KMS-11 (cell line): ENCODE measurements at regions not wholly inside any gene's neighbourhood (a gene's known extent, or its start where the extent isn't known, plus 50 kb on each side); places are given as distances from the start of the nearest gene placed in this dataset.

ENCODE experiments used
- H2AFZ ChIP-seq: fragments of 200-600 bp; sonication (generic); 2 replicates; pipeline ENCODE4 v1.6.1; 2016; ENCODE audit warnings: antibody characterized with exemption, mixed run types, low read depth
- H3K27ac ChIP-seq: fragments of 200-600 bp; sonication (generic); 2 replicates; pipeline ENCODE4 v1.6.1; 2016; ENCODE audit warnings: mild to moderate bottlenecking, mixed run types
- H3K27me3 ChIP-seq: fragments of 200-600 bp; sonication (generic); 2 replicates; pipeline ENCODE4 v1.6.1; 2017; ENCODE audit warnings: mild to moderate bottlenecking, low read depth, mixed run types, moderate library complexity; ENCODE audit not compliant: insufficient read depth
- H3K36me3 ChIP-seq: fragments of 200-600 bp; sonication (generic); 2 replicates; pipeline ENCODE4 v1.6.1; 2017; ENCODE audit warnings: mild to moderate bottlenecking, mixed run types; ENCODE audit not compliant: insufficient read depth
- H3K4me1 ChIP-seq: fragments of 200-600 bp; sonication (generic); 2 replicates; pipeline ENCODE4 v1.6.1; 2016; ENCODE audit warnings: mild to moderate bottlenecking, low read depth, mixed run types; ENCODE audit not compliant: poor library complexity, severe bottlenecking
- H3K4me2 ChIP-seq: fragments of 200-600 bp; sonication (generic); 2 replicates; pipeline ENCODE4 v1.7.0; 2016; ENCODE audit warnings: mild to moderate bottlenecking, mixed run types
- H3K4me3 ChIP-seq: fragments of 200-600 bp; sonication (generic); IDR thresholded peaks from 2 replicates; pipeline ENCODE4 v1.6.1; 2017; ENCODE audit warnings: low read depth, low read length, mixed read lengths; ENCODE audit not compliant: insufficient read depth
- H3K79me2 ChIP-seq: fragments of 200-600 bp; sonication (generic); 2 replicates; pipeline ENCODE4 v1.6.1; 2016; ENCODE audit warnings: low read depth, mixed run types; ENCODE audit not compliant: insufficient read depth
- H3K9ac ChIP-seq: fragments of 200-600 bp; sonication (generic); 2 replicates; pipeline ENCODE4 v1.6.1; 2016; ENCODE audit warnings: mild to moderate bottlenecking, mixed run types
- H4K20me1 ChIP-seq: fragments of 200-600 bp; sonication (generic); 2 replicates; pipeline ENCODE4 v1.6.1; 2016; ENCODE audit warnings: mild to moderate bottlenecking, mixed run types; ENCODE audit not compliant: insufficient read depth
- CTCF ChIP-seq: fragments of 200-600 bp; sonication (generic); conservative IDR thresholded peaks from 2 replicates; pipeline ENCODE4 v1.6.1; 2017; ENCODE audit warnings: low read depth, mild to moderate bottlenecking, antibody characterized with exemption, low read length, moderate library complexity, mixed read lengths

DNA sequence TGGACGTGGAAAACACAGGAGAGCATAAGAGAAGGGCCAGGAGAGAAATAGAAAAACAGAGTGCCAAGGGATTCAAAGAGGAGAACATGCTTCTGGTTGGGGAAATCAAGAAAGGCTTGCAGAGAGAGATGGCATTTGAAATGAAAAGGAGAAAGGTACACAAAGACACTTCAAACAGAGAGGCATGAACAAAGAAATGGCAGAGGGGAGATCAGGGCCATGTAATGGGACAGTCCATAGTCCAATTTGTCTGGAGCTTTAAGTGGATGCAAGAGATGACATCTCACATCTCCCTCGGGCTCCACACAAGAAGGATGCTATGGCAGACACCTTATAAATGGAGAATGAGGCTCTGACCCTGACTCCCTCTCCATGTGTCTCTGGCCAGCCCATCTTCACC, 331.1 kb downstream of the MLLT3 start:
- no peaks in the 10 kb centered on the region for H4K20me1 ChIP-seq
- H3K27ac ChIP-seq: no peak overlapping the region
- H3K36me3 ChIP-seq: no peaks in the 10 kb centered on the region
- no peak overlapping the region for H3K4me3 ChIP-seq
- H3K27me3 ChIP-seq: no peaks in the 10 kb centered on the region
- no peaks in the 10 kb centered on the region for H3K79me2 ChIP-seq
- no peaks in the 10 kb centered on the region for H3K4me1 ChIP-seq
- no peak overlapping the region for H3K9ac ChIP-seq
- H2AFZ ChIP-seq: no peak overlapping the region
- H3K4me2 ChIP-seq: no peak overlapping the region
- TF ChIP-seq CTCF: no peak

DNA sequence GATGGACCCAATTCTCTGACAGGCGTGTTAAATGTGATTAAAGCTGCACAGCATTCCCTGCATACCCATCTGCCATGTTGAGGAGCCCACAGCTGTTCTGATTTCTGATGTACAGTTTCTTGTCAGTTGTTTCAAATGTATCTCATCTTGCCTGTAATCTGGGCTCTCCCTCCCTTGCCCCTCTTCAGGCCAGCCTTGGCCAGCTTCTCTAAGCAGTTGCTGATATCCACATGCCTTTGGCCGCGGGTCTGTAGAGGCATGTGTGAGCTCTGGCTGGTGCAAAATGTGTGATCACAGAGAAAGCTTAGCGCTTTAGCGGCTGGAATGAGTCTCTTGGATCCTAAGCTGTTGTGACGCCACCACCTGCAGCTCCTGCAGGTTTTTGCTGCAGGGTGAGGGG, 332.0 kb downstream of the MLLT3 start:
- no peaks in the 10 kb centered on the region for H3K79me2 ChIP-seq
- H3K27me3 ChIP-seq: no peaks in the 10 kb centered on the region
- H3K4me3 ChIP-seq: no peak overlapping the region
- H4K20me1 ChIP-seq: no peaks in the 10 kb centered on the region
- no peak for TF ChIP-seq CTCF
- no peak overlapping the region for H3K9ac ChIP-seq
- H3K4me1 ChIP-seq: no peaks in the 10 kb centered on the region
- no peak overlapping the region for H3K4me2 ChIP-seq
- H3K36me3 ChIP-seq: no peaks in the 10 kb centered on the region
- no peak overlapping the region for H3K27ac ChIP-seq
- H2AFZ ChIP-seq: no peak overlapping the region

DNA sequence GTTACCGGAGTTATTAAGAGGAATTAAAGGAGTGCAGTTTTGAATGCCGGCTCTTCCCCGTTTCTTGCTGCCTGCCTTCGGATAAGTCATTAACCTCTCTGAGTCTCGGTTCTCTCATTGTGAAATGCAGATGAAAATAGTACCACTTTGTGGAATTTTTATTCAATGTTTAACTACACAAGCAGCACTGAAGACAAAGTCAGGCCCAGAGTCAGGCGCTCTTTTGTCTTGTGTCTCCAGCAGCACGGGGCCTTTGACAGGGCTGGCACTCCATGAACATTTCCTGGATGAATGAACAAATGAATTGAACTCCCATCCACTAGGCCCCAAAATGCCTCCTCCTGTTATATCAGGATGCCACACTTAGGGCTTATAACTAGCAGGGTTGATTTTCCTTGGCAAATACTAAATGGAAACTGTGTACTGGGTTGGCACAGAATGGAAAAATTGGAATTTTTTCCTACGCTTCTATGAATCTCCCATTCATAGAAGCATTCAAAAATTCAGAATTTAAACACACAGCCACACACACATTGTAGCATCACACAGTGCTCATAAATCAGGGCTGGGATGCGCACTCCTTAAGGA, 332.8 kb downstream of the MLLT3 start:
- H4K20me1 ChIP-seq: no peaks in the 10 kb centered on the region
- H3K9ac ChIP-seq: no peak overlapping the region
- TF ChIP-seq CTCF: no peak
- no peaks in the 10 kb centered on the region for H3K79me2 ChIP-seq
- H3K4me1 ChIP-seq: no peaks in the 10 kb centered on the region
- no peak overlapping the region for H3K4me3 ChIP-seq
- H3K4me2 ChIP-seq: no peak overlapping the region
- no peak overlapping the region for H2AFZ ChIP-seq
- no peaks in the 10 kb centered on the region for H3K27me3 ChIP-seq
- H3K36me3 ChIP-seq: no peaks in the 10 kb centered on the region
- H3K27ac ChIP-seq: no peak overlapping the region

- Histone ChIP-seq H3K79me2 (no peaks in the 10 kb centered on the region), H4K20me1 (no peaks in the 10 kb centered on the region), H3K4me3 (no peak overlapping the region), H3K36me3 (no peaks in the 10 kb centered on the region), H3K27ac (no peak overlapping the region), H2AFZ (no peak overlapping the region), H3K9ac (no peak overlapping the region), H3K4me1 (no peaks in the 10 kb centered on the region), H3K4me2 (no peak overlapping the region), H3K27me3 (no peaks in the 10 kb centered on the region)
- no peak for TF ChIP-seq CTCF
These were observed 335.3 kb downstream of the MLLT3 start for GRCh38 chr9:20286969-20287368.
